Stimulated activated naive B cell treated with anti-CD40 and anti-IgM and Interleukin-4, amounts not matched to agents 10 μg/mL and 1 μg/mL and 100 μg/mL, for 72 hours (primary cell): ENCODE measurements at regions not wholly inside any gene's neighbourhood (a gene's known extent, or its start where the extent isn't known, plus 50 kb on each side); places are given as distances from the start of the nearest gene placed in this dataset.
"Not testable (repeated sequence)": the region's sequence is repeated elsewhere in the genome, so short reads cannot be mapped to it uniquely, and the experiment has no call there.

Source experiments
- ATAC-seq, 2 donors: fragments of 150-1000 bp; cut with Tn5 transposase; replicated peaks; 2 replicates each; pipeline ENCODE4 v1.10.0; 2021; ENCODE audit warnings: moderate library complexity in 1 of 2
- DNase-seq: peaks from one replicate; pipeline ENCODE4 v3.0.0; 2021
- H3K27ac Mint-ChIP-seq: one replicate; pipeline ENCODE4 v1.8.0; 2022; ENCODE audit warnings: mild to moderate bottlenecking, mixed read lengths
- H3K27me3 Mint-ChIP-seq, 2 donors: one replicate each; pipeline ENCODE4 v1.8.0; 2022; ENCODE audit warnings: mixed read lengths in 2 of 2
- H3K36me3 Mint-ChIP-seq, 2 donors: one replicate each; pipeline ENCODE4 v1.8.0; 2022; ENCODE audit warnings: mixed read lengths in 2 of 2, mild to moderate bottlenecking in 1 of 2
- H3K4me1 Mint-ChIP-seq, 2 donors: one replicate each; pipeline ENCODE4 v1.8.0; 2022; ENCODE audit warnings: mixed read lengths in 2 of 2, mild to moderate bottlenecking in 1 of 2
- H3K4me3 Mint-ChIP-seq, 2 donors: one replicate each; pipeline ENCODE4 v1.8.0; 2022; ENCODE audit warnings: mild to moderate bottlenecking in 2 of 2, mixed read lengths in 2 of 2, moderate library complexity in 1 of 2
- H3K9me3 Mint-ChIP-seq, 2 donors: one replicate each; pipeline ENCODE4 v1.8.0; 2022; ENCODE audit warnings: mixed read lengths in 2 of 2, mild to moderate bottlenecking in 1 of 2

- Mint-ChIP-seq H3K27ac (peak overlapping the region; percentile 76), H3K4me1 (peaks cover 9 to 12% of the 10 kb centered on the region in 2 donors), H3K27me3 (no peaks in the 10 kb centered on the region), H3K9me3 (peaks cover 0 to 4% of the 10 kb centered on the region in 2 donors), H3K4me3 (no peak overlapping the region), H3K36me3 (no peaks in the 10 kb centered on the region)
- DNase-seq: no peak
- peak; percentile 73 to 78 for ATAC-seq
Measured at GRCh38 chr14:65846196-65846868, 433.8 kb downstream of the FUT8 start.

GRCh38 chr14:65847075-65847847, 434.7 kb downstream of the FUT8 start:
- ATAC-seq (peak; percentile 80 to 87), DNase-seq (no peak)
- Mint-ChIP-seq H3K9me3 (peaks cover 0 to 4% of the 10 kb centered on the region in 2 donors), H3K27ac (no peak overlapping the region), H3K4me1 (peaks cover 9 to 12% of the 10 kb centered on the region in 2 donors), H3K27me3 (peaks cover 0 to 5% of the 10 kb centered on the region in 2 donors), H3K36me3 (no peaks in the 10 kb centered on the region), H3K4me3 (no peak overlapping the region)

GRCh38 chr14:65847931-65848330, 435.4 kb downstream of the FUT8 start:
- DNase-seq, ATAC-seq, H3K9me3 Mint-ChIP-seq, H3K36me3 Mint-ChIP-seq, H3K27ac Mint-ChIP-seq, H3K4me3 Mint-ChIP-seq, H3K27me3 Mint-ChIP-seq: not testable (repeated sequence)
- peaks cover 9 to 12% of the 10 kb centered on the region in 2 donors for H3K4me1 Mint-ChIP-seq

GRCh38 chr14:65849091-65849490, 436.6 kb downstream of the FUT8 start:
- ATAC-seq (no peak), DNase-seq (no peak)
- peaks cover 9 to 12% of the 10 kb centered on the region in 2 donors for H3K4me1 Mint-ChIP-seq
- H3K36me3 Mint-ChIP-seq: no peaks in the 10 kb centered on the region
- no peak overlapping the region for H3K4me3 Mint-ChIP-seq
- H3K9me3 Mint-ChIP-seq: peaks cover 0 to 4% of the 10 kb centered on the region in 2 donors
- no peak overlapping the region for H3K27ac Mint-ChIP-seq
- H3K27me3 Mint-ChIP-seq: peaks cover 0 to 9% of the 10 kb centered on the region in 2 donors

GRCh38 chr14:65849558-65849957, 437.0 kb downstream of the FUT8 start:
- no peak overlapping the region for H3K4me3 Mint-ChIP-seq
- H3K27me3 Mint-ChIP-seq: peaks cover 0 to 9% of the 10 kb centered on the region in 2 donors
- peaks cover 0 to 4% of the 10 kb centered on the region in 2 donors for H3K9me3 Mint-ChIP-seq
- DNase-seq: no peak
- H3K4me1 Mint-ChIP-seq: peaks cover 9 to 12% of the 10 kb centered on the region in 2 donors
- H3K27ac Mint-ChIP-seq: no peak overlapping the region
- ATAC-seq: no peak
- no peaks in the 10 kb centered on the region for H3K36me3 Mint-ChIP-seq

GRCh38 chr14:65850429-65851135, 438.1 kb downstream of the FUT8 start:
- no peaks in the 10 kb centered on the region for H3K36me3 Mint-ChIP-seq
- ATAC-seq: no peak

GRCh38 chr14:65852689-65853088, 440.2 kb downstream of the FUT8 start:
- Mint-ChIP-seq H3K4me1 (no peaks in the 10 kb centered on the region), H3K27ac (no peak overlapping the region), H3K4me3 (no peak overlapping the region), H3K27me3 (peaks cover 9% of the 10 kb centered on the region in 2 donors), H3K9me3 (peaks cover 0 to 2% of the 10 kb centered on the region in 2 donors), H3K36me3 (no peaks in the 10 kb centered on the region)
- ATAC-seq (no peak), DNase-seq (no peak)

More at GRCh38 chr14:65850429-65851135, 438.1 kb downstream of the FUT8 start:
- H3K9me3 Mint-ChIP-seq: peaks cover 0 to 4% of the 10 kb centered on the region in 2 donors
- H3K4me3 Mint-ChIP-seq: no peak overlapping the region
- DNase-seq: no peak
- H3K27ac Mint-ChIP-seq: no peak overlapping the region
- peaks cover 9 to 12% of the 10 kb centered on the region in 2 donors for H3K4me1 Mint-ChIP-seq
- H3K27me3 Mint-ChIP-seq: peaks cover 0 to 9% of the 10 kb centered on the region in 2 donors

- no peak for ATAC-seq
- DNase-seq: no peak
- H3K4me1 Mint-ChIP-seq: no peaks in the 10 kb centered on the region
Measured at GRCh38 chr14:65853407-65853955, 441.0 kb downstream of the FUT8 start.

GRCh38 chr14:65854215-65854614, 441.7 kb downstream of the FUT8 start:
- Mint-ChIP-seq H3K4me1 (no peaks in the 10 kb centered on the region), H3K27me3 (peaks cover 12 to 13% of the 10 kb centered on the region in 2 donors), H3K9me3 (peaks cover 1 to 6% of the 10 kb centered on the region in 2 donors)

More at GRCh38 chr14:65853407-65853955, 441.0 kb downstream of the FUT8 start:
- Mint-ChIP-seq H3K9me3 (peaks cover 0 to 2% of the 10 kb centered on the region in 2 donors), H3K4me3 (no peak overlapping the region), H3K27ac (no peak overlapping the region), H3K27me3 (peaks cover 9 to 11% of the 10 kb centered on the region in 2 donors), H3K36me3 (no peaks in the 10 kb centered on the region)

GRCh38 chr14:65860956-65861611, 448.6 kb downstream of the FUT8 start:
- ATAC-seq (no peak), DNase-seq (no peak)
- H3K9me3 Mint-ChIP-seq: peaks cover 5% of the 10 kb centered on the region in 2 donors
- H3K27ac Mint-ChIP-seq: no peak overlapping the region
- H3K27me3 Mint-ChIP-seq: peaks cover 37 to 41% of the 10 kb centered on the region in 2 donors
- H3K4me3 Mint-ChIP-seq: no peak overlapping the region
- no peaks in the 10 kb centered on the region for H3K4me1 Mint-ChIP-seq
- H3K36me3 Mint-ChIP-seq: no peaks in the 10 kb centered on the region

More at GRCh38 chr14:65854215-65854614, 441.7 kb downstream of the FUT8 start:
- ATAC-seq: no peak
- Mint-ChIP-seq H3K4me3 (no peak overlapping the region), H3K27ac (no peak overlapping the region), H3K36me3 (no peaks in the 10 kb centered on the region)
- DNase-seq: no peak

GRCh38 chr14:65864549-65864948, 452.0 kb downstream of the FUT8 start:
- Mint-ChIP-seq H3K4me1 (no peaks in the 10 kb centered on the region), H3K9me3 (peaks cover 0 to under 1% of the 10 kb centered on the region in 2 donors), H3K27me3 (peaks cover 28 to 30% of the 10 kb centered on the region in 2 donors), H3K4me3 (no peak overlapping the region), H3K36me3 (no peaks in the 10 kb centered on the region), H3K27ac (no peak overlapping the region)
- DNase-seq: no peak
- no peak for ATAC-seq

GRCh38 chr14:65864984-65865383, 452.5 kb downstream of the FUT8 start:
- H3K4me1 Mint-ChIP-seq: no peaks in the 10 kb centered on the region
- ATAC-seq: no peak
- DNase-seq: no peak
- no peaks in the 10 kb centered on the region for H3K36me3 Mint-ChIP-seq
- no peak overlapping the region for H3K4me3 Mint-ChIP-seq
- peaks cover 28 to 29% of the 10 kb centered on the region in 2 donors for H3K27me3 Mint-ChIP-seq
- no peak overlapping the region for H3K27ac Mint-ChIP-seq
- H3K9me3 Mint-ChIP-seq: no peaks in the 10 kb centered on the region

GRCh38 chr14:65866448-65866847, 453.9 kb downstream of the FUT8 start:
- ATAC-seq (no peak), DNase-seq (no peak)
- Mint-ChIP-seq H3K4me3 (no peak overlapping the region), H3K36me3 (no peaks in the 10 kb centered on the region), H3K27me3 (peaks cover 22 to 25% of the 10 kb centered on the region in 2 donors), H3K27ac (no peak overlapping the region), H3K4me1 (no peaks in the 10 kb centered on the region), H3K9me3 (no peaks in the 10 kb centered on the region)
